Keratinocyte (primary cell): ENCODE measurements at regions not wholly inside any gene's neighbourhood (a gene's known extent, or its start where the extent isn't known, plus 50 kb on each side); places are given as distances from the start of the nearest gene placed in this dataset.
A peak's percentile ranks its signal among the peaks of the same experiment; 100 is the strongest.
"Not testable (repeated sequence)": the region's sequence is repeated elsewhere in the genome, so short reads cannot be mapped to it uniquely, and the experiment has no call there.

ENCODE experiments used
- DNase-seq: peaks from one replicate; pipeline ENCODE4 v3.0.0-alpha.2; 2011; ENCODE audit warnings: low read depth, missing footprints, low spot score
- FAIRE-seq: peaks from 2 replicates; lab custom pipeline; 2011; peaks lifted over from hg19 to GRCh38; lab: Jason Lieb, UNC
- H2AFZ ChIP-seq: 2 replicates; pipeline ENCODE4 v1.6.0; 2012; ENCODE audit warnings: low read length, control low read depth, inconsistent platforms; ENCODE audit not compliant: control insufficient read depth
- H3K27ac ChIP-seq: 2 replicates; pipeline ENCODE4 v1.5.1; 2011; ENCODE audit warnings: low read length; ENCODE audit not compliant: control insufficient read depth, insufficient read depth
- H3K27me3 ChIP-seq: 3 replicates; pipeline ENCODE4 v1.6.0; 2011; ENCODE audit warnings: low read length; ENCODE audit not compliant: control insufficient read depth, insufficient read depth; ENCODE audit errors: extremely low read depth
- H3K36me3 ChIP-seq, 2 experiments: 2 replicates in 1 of 2; 3 replicates in 1 of 2; pipeline ENCODE4 v1.5.1; 2011; ENCODE audit warnings: low read length in 2 of 2, mild to moderate bottlenecking in 1 of 2; ENCODE audit not compliant: control insufficient read depth in 2 of 2, insufficient read depth in 2 of 2; ENCODE audit errors: extremely low read depth in 1 of 2
- H3K4me1 ChIP-seq: 3 replicates; pipeline ENCODE4 v1.5.1; 2011; ENCODE audit warnings: low read length; ENCODE audit not compliant: control insufficient read depth, insufficient read depth; ENCODE audit errors: extremely low read depth
- H3K4me2 ChIP-seq: 3 replicates; pipeline ENCODE4 v1.6.0; 2011; ENCODE audit warnings: low read depth, low read length; ENCODE audit not compliant: control insufficient read depth, insufficient read depth; ENCODE audit errors: extremely low read depth
- H3K4me3 ChIP-seq, 3 experiments: fragments of 200-600 bp in 1 of 3; sonication (generic) in 1 of 3; 2 replicates in 2 of 3; 3 replicates in 1 of 3; pipeline ENCODE4 v1.5.1; 2011 to 2016; ENCODE audit warnings: low read length in 3 of 3, mild to moderate bottlenecking in 3 of 3, control low read depth in 2 of 3, inconsistent platforms in 1 of 3, low read depth in 1 of 3, mixed read lengths in 1 of 3, mixed run types in 1 of 3, moderate library complexity in 1 of 3; ENCODE audit not compliant: control insufficient read depth in 2 of 3, insufficient read depth in 2 of 3; ENCODE audit errors: extremely low read depth in 1 of 3
- H3K79me2 ChIP-seq: 2 replicates; pipeline ENCODE4 v1.6.0; 2012; ENCODE audit warnings: low read length; ENCODE audit not compliant: control insufficient read depth, insufficient read depth
- H3K9ac ChIP-seq: 3 replicates; pipeline ENCODE4 v1.6.0; 2011; ENCODE audit warnings: low read length; ENCODE audit not compliant: control insufficient read depth, insufficient read depth; ENCODE audit errors: extremely low read depth
- H3K9me1 ChIP-seq: 3 replicates; pipeline ENCODE4 v1.6.0; 2011; ENCODE audit warnings: low read length; ENCODE audit not compliant: control insufficient read depth, insufficient read depth; ENCODE audit errors: extremely low read depth
- H3K9me3 ChIP-seq: 2 replicates; pipeline ENCODE4 v1.5.1; 2012; ENCODE audit warnings: low read depth, low read length; ENCODE audit not compliant: control insufficient read depth
- H4K20me1 ChIP-seq: 3 replicates; pipeline ENCODE4 v1.6.0; 2011; ENCODE audit warnings: low read length; ENCODE audit not compliant: control insufficient read depth, insufficient read depth; ENCODE audit errors: extremely low read depth
- CTCF ChIP-seq, 3 experiments: IDR thresholded peaks in 1 of 3; conservative IDR thresholded peaks in 1 of 3; optimal IDR thresholded peaks in 1 of 3; 2 replicates in 2 of 3; 3 replicates in 1 of 3; pipeline versions ENCODE3 to v1.5.1; 2011; ENCODE audit warnings: low read length in 3 of 3, mild to moderate bottlenecking in 3 of 3, moderate library complexity in 2 of 3, control low read depth in 1 of 3, inconsistent platforms in 1 of 3; ENCODE audit not compliant: insufficient read depth in 2 of 3; ENCODE audit errors: extremely low read depth in 1 of 3
- EZH2 ChIP-seq: IDR thresholded peaks from one replicate; pipeline ENCODE4 v1.6.1; 2012; ENCODE audit warnings: inconsistent platforms, mild to moderate bottlenecking, low read length, moderate library complexity
- dilution Hi-C: fragments of 300-500 bp; cut with MboI; formaldehyde crosslinking; loops from one replicate; pipeline ENCODE4 v1.7.0; 2020; ENCODE audit warnings: low sequenced_read_pairs; ENCODE audit not compliant: extremely low pct_ligation_motif_present

GRCh38 chr3:110506890-110507289, 564.7 kb upstream of the NECTIN3 start:
- TF ChIP-seq CTCF (optimal IDR thresholded peaks at IDR 0.05 in 1 of 3, IDR thresholded peaks at IDR 0.05 in 1 of 3, conservative IDR thresholded peaks at IDR 0.05 in 1 of 3; ENCODE audit: extremely low read depth in 1 of 3, insufficient read depth in 2 of 3, low read length in 3 of 3) (no peak), EZH2 (no peak)
- Histone ChIP-seq H3K79me2 (no peaks in the 10 kb centered on the region), H4K20me1 (no peaks in the 10 kb centered on the region), H3K4me2 (no peak overlapping the region), H2AFZ (no peak overlapping the region), H3K9me3 (no peaks in the 10 kb centered on the region), H3K27ac (no peak overlapping the region), H3K4me3 (no peak overlapping the region), H3K9ac (no peak overlapping the region), H3K27me3 (no peaks in the 10 kb centered on the region), H3K4me1 (no peaks in the 10 kb centered on the region), H3K36me3 (no peaks in the 10 kb centered on the region), H3K9me1 (no peaks in the 10 kb centered on the region)
- no peak for DNase-seq
- dilution Hi-C loops, result no loop called here
- FAIRE-seq, result no peak

GRCh38 chr3:110507570-110507969, 564.0 kb upstream of the NECTIN3 start:
- H3K79me2 ChIP-seq, H3K4me2 ChIP-seq, H3K9me3 ChIP-seq, H3K27me3 ChIP-seq, H3K9ac ChIP-seq, H3K27ac ChIP-seq, dilution Hi-C loops, H2AFZ ChIP-seq, H3K4me1 ChIP-seq, H4K20me1 ChIP-seq, FAIRE-seq, H3K36me3 ChIP-seq, H3K9me1 ChIP-seq, DNase-seq, H3K4me3 ChIP-seq: not testable (repeated sequence)

GRCh38 chr3:110512961-110513360, 558.7 kb upstream of the NECTIN3 start:
- Histone ChIP-seq H4K20me1 (no peaks in the 10 kb centered on the region), H3K9ac (no peak overlapping the region), H3K27ac (no peak overlapping the region), H3K4me2 (no peak overlapping the region), H3K36me3 (no peaks in the 10 kb centered on the region), H3K9me3 (no peaks in the 10 kb centered on the region), H3K9me1 (no peaks in the 10 kb centered on the region), H3K4me3 (no peak overlapping the region), H3K79me2 (no peaks in the 10 kb centered on the region), H3K27me3 (no peaks in the 10 kb centered on the region), H2AFZ (peak overlapping the region; percentile 9), H3K4me1 (no peaks in the 10 kb centered on the region)
- dilution Hi-C loops, result no loop called here
- FAIRE-seq, result no peak
- TF ChIP-seq EZH2 (no peak), CTCF (optimal IDR thresholded peaks at IDR 0.05 in 1 of 3, IDR thresholded peaks at IDR 0.05 in 1 of 3, conservative IDR thresholded peaks at IDR 0.05 in 1 of 3; ENCODE audit: extremely low read depth in 1 of 3, insufficient read depth in 2 of 3, low read length in 3 of 3) (no peak)
- no peak for DNase-seq
